ENCODE measurements at regions not wholly inside any gene's neighbourhood (a gene's known extent, or its start where the extent isn't known, plus 50 kb on each side); places are given as distances from the start of the nearest gene placed in this dataset.

DNA sequence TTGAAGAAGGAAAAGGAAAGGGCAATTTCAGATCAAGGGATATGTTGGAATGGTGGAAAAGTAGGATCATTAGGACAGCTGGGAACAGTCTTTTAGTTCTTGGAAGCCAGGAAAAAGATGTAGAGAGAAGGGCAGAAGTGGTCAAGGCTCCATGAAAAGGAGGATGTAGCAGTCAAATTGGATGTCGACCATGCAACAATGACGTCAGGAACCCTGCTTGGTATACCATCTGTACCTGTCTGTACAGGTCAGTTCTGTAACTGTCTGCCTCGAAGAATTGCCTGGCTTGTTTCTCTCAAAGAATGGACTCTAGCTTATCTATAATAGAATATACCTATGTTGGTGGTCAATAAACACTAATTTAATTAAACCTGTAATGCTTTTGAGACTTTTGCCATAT lies 157.8 kb upstream of the SGO1 start:
- Histone ChIP-seq H3K23ac (ENCODE audit: low read length) (no peak overlapping the region), H2AK5ac (ENCODE audit: low read length) (no peak overlapping the region), H3K4ac (ENCODE audit: low read depth, low read length) (no peak overlapping the region), H2BK12ac (ENCODE audit: low read length) (no peak overlapping the region), H3K4me2 (ENCODE audit: low read length) (no peak overlapping the region), H3K9ac (ENCODE audit: low read length) (no peak overlapping the region), H3K9me3 (ENCODE audit: insufficient read depth, low read depth, low read length) (no peaks in the 10 kb centered on the region), H4K91ac (ENCODE audit: low read depth, low read length) (no peak overlapping the region), H4K8ac (ENCODE audit: low read depth, low read length) (no peak overlapping the region), H2BK120ac (ENCODE audit: insufficient read depth, low read length, poor library complexity) (no peak overlapping the region), H3K36me3 (ENCODE audit: control insufficient read depth in 1 of 2, insufficient read depth in 2 of 2, low read length in 2 of 2) (no peaks in the 10 kb centered on the region), H3K79me2 (ENCODE audit: control insufficient read depth, insufficient read depth, low read length, poor library complexity) (no peaks in the 10 kb centered on the region), H3K79me1 (ENCODE audit: low read length) (no peaks in the 10 kb centered on the region), H3K14ac (ENCODE audit: low read length) (no peak overlapping the region), H3K18ac (ENCODE audit: low read length) (no peak overlapping the region), H3K27me3 (ENCODE audit: insufficient read depth, low read length) (no peaks in the 10 kb centered on the region), H3K4me1 (ENCODE audit: control insufficient read depth in 1 of 2, insufficient read depth in 2 of 2, low read length in 2 of 2) (no peaks in the 10 kb centered on the region), H2AFZ (ENCODE audit: insufficient read depth, low read length, poor library complexity) (no peak overlapping the region), H3K27ac (ENCODE audit: low read depth, low read length) (no peak overlapping the region), H3K4me3 (ENCODE audit: low read depth, low read length) (no peak overlapping the region), H4K12ac (ENCODE audit: low read depth, low read length) (no peak overlapping the region), H2BK5ac (ENCODE audit: low read depth, low read length, poor library complexity) (no peak overlapping the region)
- no CpG with 5 or more reads among the region's 3 CpGs for WGBS (ENCODE audit: extremely low coverage, insufficient coverage, insufficient read length)
- DNase-seq: no peak

DNA sequence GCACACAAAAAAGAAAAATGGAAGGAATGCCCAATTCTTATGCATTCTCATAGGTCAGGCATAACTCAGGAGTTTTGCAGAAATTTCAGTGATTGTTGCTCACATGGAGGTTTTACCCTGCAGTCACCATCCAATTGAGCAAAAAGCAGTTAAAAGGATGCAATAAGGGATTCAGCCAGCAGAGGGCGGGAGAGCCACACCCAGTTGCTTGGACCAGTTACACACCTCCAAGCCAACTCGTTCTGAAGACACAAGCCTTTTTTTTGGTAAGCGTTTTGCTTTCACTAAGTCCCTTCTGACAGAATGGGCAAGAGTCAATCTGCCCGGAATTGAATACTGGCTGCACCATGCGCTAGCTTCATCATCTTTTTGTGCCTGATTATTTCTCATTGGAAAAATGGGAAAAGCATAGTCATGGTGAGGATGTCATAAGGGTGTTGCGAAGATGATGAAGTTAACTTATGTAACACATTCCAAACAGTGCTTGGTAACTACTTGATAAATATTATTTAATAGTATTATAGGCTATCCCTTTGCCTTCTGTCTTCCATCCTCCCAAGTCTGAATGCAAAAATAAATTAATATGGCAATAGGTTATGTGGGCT lies 154.4 kb upstream of the SGO1 start:
- H2AFZ ChIP-seq (ENCODE audit: insufficient read depth, low read length, poor library complexity): no peak overlapping the region
- H3K9me3 ChIP-seq (ENCODE audit: insufficient read depth, low read depth, low read length): no peaks in the 10 kb centered on the region
- H4K91ac ChIP-seq (ENCODE audit: low read depth, low read length): no peak overlapping the region
- DNase-seq: peak; percentile 50 to 87
- no peaks in the 10 kb centered on the region for H3K79me2 ChIP-seq (ENCODE audit: control insufficient read depth, insufficient read depth, low read length, poor library complexity)
- no peak overlapping the region for H2BK5ac ChIP-seq (ENCODE audit: low read depth, low read length, poor library complexity)
- H3K4me3 ChIP-seq (ENCODE audit: low read depth, low read length): no peak overlapping the region
- H3K23ac ChIP-seq (ENCODE audit: low read length): no peak overlapping the region
- no peaks in the 10 kb centered on the region for H3K27me3 ChIP-seq (ENCODE audit: insufficient read depth, low read length)
- no peak overlapping the region for H3K27ac ChIP-seq (ENCODE audit: low read depth, low read length)
- no peaks in the 10 kb centered on the region for H3K79me1 ChIP-seq (ENCODE audit: low read length)
- WGBS (ENCODE audit: extremely low coverage, insufficient coverage, insufficient read length): no CpG with 5 or more reads among the region's 6 CpGs
- no peaks in the 10 kb centered on the region for H3K36me3 ChIP-seq (ENCODE audit: control insufficient read depth in 1 of 2, insufficient read depth in 2 of 2, low read length in 2 of 2)
- H4K8ac ChIP-seq (ENCODE audit: low read depth, low read length): no peak overlapping the region
- H3K4ac ChIP-seq (ENCODE audit: low read depth, low read length): no peak overlapping the region
- no peak overlapping the region for H3K9ac ChIP-seq (ENCODE audit: low read length)
- H2AK5ac ChIP-seq (ENCODE audit: low read length): no peak overlapping the region
- H3K18ac ChIP-seq (ENCODE audit: low read length): no peak overlapping the region
- H4K12ac ChIP-seq (ENCODE audit: low read depth, low read length): no peak overlapping the region
- H3K14ac ChIP-seq (ENCODE audit: low read length): no peak overlapping the region
- no peak overlapping the region for H3K4me2 ChIP-seq (ENCODE audit: low read length)
- no peak overlapping the region for H2BK12ac ChIP-seq (ENCODE audit: low read length)
- no peak overlapping the region for H2BK120ac ChIP-seq (ENCODE audit: insufficient read depth, low read length, poor library complexity)
- H3K4me1 ChIP-seq (ENCODE audit: control insufficient read depth in 1 of 2, insufficient read depth in 2 of 2, low read length in 2 of 2): no peaks in the 10 kb centered on the region

DNA sequence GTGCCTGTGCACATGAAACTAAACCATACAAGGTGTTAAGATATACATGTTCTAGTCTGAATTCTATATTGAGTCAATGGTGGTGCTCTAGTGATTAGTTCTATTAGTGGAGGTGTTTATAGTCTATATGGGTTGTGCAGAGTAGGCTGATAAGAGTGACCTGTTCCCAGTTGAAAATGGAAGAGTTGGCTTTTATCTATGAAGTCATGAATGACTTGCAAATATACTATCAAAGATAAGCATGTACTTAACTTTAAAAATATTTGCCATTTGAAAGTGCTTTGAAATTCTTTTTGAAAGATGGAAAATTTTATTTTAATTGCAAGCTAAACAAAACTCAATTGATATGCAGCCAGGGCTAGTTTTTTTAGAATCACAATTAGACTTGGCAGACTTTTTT lies 150.6 kb upstream of the SGO1 start:
- Histone ChIP-seq H3K18ac (ENCODE audit: low read length) (no peak overlapping the region), H2AK5ac (ENCODE audit: low read length) (no peak overlapping the region), H4K8ac (ENCODE audit: low read depth, low read length) (no peak overlapping the region), H3K79me2 (ENCODE audit: control insufficient read depth, insufficient read depth, low read length, poor library complexity) (no peaks in the 10 kb centered on the region), H3K9ac (ENCODE audit: low read length) (no peak overlapping the region), H3K4me2 (ENCODE audit: low read length) (no peak overlapping the region), H4K12ac (ENCODE audit: low read depth, low read length) (no peak overlapping the region), H3K14ac (ENCODE audit: low read length) (no peak overlapping the region), H2BK5ac (ENCODE audit: low read depth, low read length, poor library complexity) (no peak overlapping the region), H3K27me3 (ENCODE audit: insufficient read depth, low read length) (no peaks in the 10 kb centered on the region), H3K36me3 (ENCODE audit: control insufficient read depth in 1 of 2, insufficient read depth in 2 of 2, low read length in 2 of 2) (no peaks in the 10 kb centered on the region), H2BK120ac (ENCODE audit: insufficient read depth, low read length, poor library complexity) (no peak overlapping the region), H3K4me1 (ENCODE audit: control insufficient read depth in 1 of 2, insufficient read depth in 2 of 2, low read length in 2 of 2) (no peaks in the 10 kb centered on the region), H2AFZ (ENCODE audit: insufficient read depth, low read length, poor library complexity) (no peak overlapping the region), H3K27ac (ENCODE audit: low read depth, low read length) (no peak overlapping the region), H3K9me3 (ENCODE audit: insufficient read depth, low read depth, low read length) (no peaks in the 10 kb centered on the region), H3K4ac (ENCODE audit: low read depth, low read length) (no peak overlapping the region), H3K79me1 (ENCODE audit: low read length) (no peaks in the 10 kb centered on the region), H3K23ac (ENCODE audit: low read length) (no peak overlapping the region), H4K91ac (ENCODE audit: low read depth, low read length) (no peak overlapping the region), H2BK12ac (ENCODE audit: low read length) (no peak overlapping the region), H3K4me3 (ENCODE audit: low read depth, low read length) (no peak overlapping the region)
- no peak for DNase-seq

DNA sequence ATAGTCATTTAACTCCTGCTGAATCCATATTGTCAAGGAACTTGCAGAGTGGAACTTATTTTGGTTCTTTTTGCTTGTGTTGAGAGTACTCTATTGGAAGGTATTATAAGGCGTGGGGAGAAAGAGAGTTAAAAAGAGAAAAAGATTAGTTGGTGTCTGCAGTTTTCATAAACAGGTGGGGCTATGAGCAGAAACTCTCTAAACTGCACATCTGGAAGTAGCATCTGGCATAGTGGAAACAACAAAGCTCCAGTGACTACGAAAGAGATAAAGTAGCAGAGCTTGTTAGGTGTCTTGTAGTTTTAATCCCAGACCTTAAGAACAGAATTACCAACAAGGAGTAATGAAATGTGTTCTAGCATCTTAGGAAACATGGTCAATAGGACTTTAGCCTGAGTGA lies 148.8 kb upstream of the SGO1 start:
- no peaks in the 10 kb centered on the region for H3K79me2 ChIP-seq (ENCODE audit: control insufficient read depth, insufficient read depth, low read length, poor library complexity)
- 100% methylated on average over 1 of the region's 2 CpGs for WGBS (ENCODE audit: extremely low coverage, insufficient coverage, insufficient read length)
- no peaks in the 10 kb centered on the region for H3K4me1 ChIP-seq (ENCODE audit: control insufficient read depth in 1 of 2, insufficient read depth in 2 of 2, low read length in 2 of 2)
- no peak overlapping the region for H2BK5ac ChIP-seq (ENCODE audit: low read depth, low read length, poor library complexity)
- no peak overlapping the region for H2BK120ac ChIP-seq (ENCODE audit: insufficient read depth, low read length, poor library complexity)
- H3K79me1 ChIP-seq (ENCODE audit: low read length): no peaks in the 10 kb centered on the region
- H4K8ac ChIP-seq (ENCODE audit: low read depth, low read length): no peak overlapping the region
- no peaks in the 10 kb centered on the region for H3K36me3 ChIP-seq (ENCODE audit: control insufficient read depth in 1 of 2, insufficient read depth in 2 of 2, low read length in 2 of 2)
- H2BK12ac ChIP-seq (ENCODE audit: low read length): no peak overlapping the region
- H4K91ac ChIP-seq (ENCODE audit: low read depth, low read length): no peak overlapping the region
- no peaks in the 10 kb centered on the region for H3K27me3 ChIP-seq (ENCODE audit: insufficient read depth, low read length)
- H3K4me2 ChIP-seq (ENCODE audit: low read length): no peak overlapping the region
- H3K23ac ChIP-seq (ENCODE audit: low read length): no peak overlapping the region
- H3K27ac ChIP-seq (ENCODE audit: low read depth, low read length): no peak overlapping the region
- no peak overlapping the region for H3K18ac ChIP-seq (ENCODE audit: low read length)
- H4K12ac ChIP-seq (ENCODE audit: low read depth, low read length): no peak overlapping the region
- H3K9me3 ChIP-seq (ENCODE audit: insufficient read depth, low read depth, low read length): no peaks in the 10 kb centered on the region
- no peak overlapping the region for H3K4me3 ChIP-seq (ENCODE audit: low read depth, low read length)
- H3K4ac ChIP-seq (ENCODE audit: low read depth, low read length): no peak overlapping the region
- H2AK5ac ChIP-seq (ENCODE audit: low read length): no peak overlapping the region
- no peak overlapping the region for H2AFZ ChIP-seq (ENCODE audit: insufficient read depth, low read length, poor library complexity)
- H3K9ac ChIP-seq (ENCODE audit: low read length): no peak overlapping the region
- H3K14ac ChIP-seq (ENCODE audit: low read length): no peak overlapping the region
- no peak for DNase-seq

Measured in trophoblast cell (in vitro differentiated cells and primary cell).